Stimulated activated effector memory CD8-positive, alpha-beta T cell treated with anti-CD3 and anti-CD28 coated beads, Interleukin-12 subunit alpha, Interleukin-12 subunit beta, amount 100 ng/mL, for 72 hours (primary cell): ENCODE measurements at regions not wholly inside any gene's neighbourhood (a gene's known extent, or its start where the extent isn't known, plus 50 kb on each side); places are given as distances from the start of the nearest gene placed in this dataset.

Experiments used
- ATAC-seq: fragments of 150-1000 bp; cut with Tn5 transposase; 2 replicates; pipeline ENCODE4 v1.10.0; 2021
- DNase-seq, 2 donors: peaks; one replicate each; pipeline ENCODE4 v3.0.0; 2021 to 2022; ENCODE audit warnings: low spot score in 2 of 2
- H3K27ac Mint-ChIP-seq: one replicate; pipeline ENCODE4 v1.8.0; 2022; ENCODE audit warnings: mild to moderate bottlenecking, mixed read lengths
- H3K36me3 Mint-ChIP-seq: one replicate; pipeline ENCODE4 v1.8.0; 2022; ENCODE audit warnings: mild to moderate bottlenecking, mixed read lengths
- H3K4me1 Mint-ChIP-seq: one replicate; pipeline ENCODE4 v1.8.0; 2022; ENCODE audit warnings: mixed read lengths
- H3K4me3 Mint-ChIP-seq: one replicate; pipeline ENCODE4 v1.8.0; 2022; ENCODE audit warnings: mild to moderate bottlenecking, mixed read lengths
- H3K9me3 Mint-ChIP-seq: one replicate; pipeline ENCODE4 v1.8.0; 2022; ENCODE audit warnings: mixed read lengths

DNA sequence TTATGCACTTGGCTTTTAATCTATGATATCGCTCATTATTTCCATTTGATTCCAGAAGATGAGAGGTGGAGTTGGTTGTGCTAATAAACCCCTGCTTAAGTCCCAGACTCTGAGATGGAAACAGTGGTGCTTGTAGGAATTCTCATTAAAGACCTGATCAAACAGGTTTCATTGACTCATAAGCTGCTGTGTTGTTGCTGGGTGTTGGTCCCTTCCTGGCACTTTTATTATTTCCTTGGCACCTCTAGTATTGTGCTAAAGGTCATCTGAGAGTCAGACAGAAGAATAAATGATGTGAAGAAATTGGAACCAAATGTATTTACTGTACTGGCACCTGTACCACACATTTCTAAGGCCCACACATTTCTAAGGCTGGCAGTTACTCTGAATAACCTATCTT lies 544.7 kb upstream of the NR3C2 start:
- no peaks in the 10 kb centered on the region for H3K9me3 Mint-ChIP-seq
- no peaks in the 10 kb centered on the region for H3K36me3 Mint-ChIP-seq
- H3K4me1 Mint-ChIP-seq: no peaks in the 10 kb centered on the region
- H3K4me3 Mint-ChIP-seq: no peak overlapping the region
- ATAC-seq (no peak), DNase-seq (no peak)
- H3K27ac Mint-ChIP-seq: no peak overlapping the region

DNA sequence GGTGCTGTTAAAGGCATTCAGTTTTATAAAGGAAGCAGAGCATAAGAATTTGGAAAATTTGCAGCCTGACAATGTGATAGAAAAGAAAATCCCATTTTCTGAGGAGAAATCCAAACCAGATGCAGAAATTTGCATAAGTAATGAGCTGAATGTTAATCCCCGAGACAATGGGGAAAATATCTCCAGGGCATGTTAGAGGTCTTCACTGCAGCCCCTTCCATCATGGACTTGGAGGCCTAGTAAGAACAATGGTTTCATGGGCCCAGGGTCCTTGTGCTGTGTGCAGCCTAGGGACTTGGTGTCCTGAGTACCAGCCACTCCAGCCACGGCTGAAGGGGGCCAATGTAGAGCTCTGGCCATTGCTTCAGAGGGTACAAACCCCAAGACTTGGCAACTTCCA lies 542.7 kb upstream of the NR3C2 start:
- no peak for DNase-seq
- no peaks in the 10 kb centered on the region for H3K9me3 Mint-ChIP-seq

DNA sequence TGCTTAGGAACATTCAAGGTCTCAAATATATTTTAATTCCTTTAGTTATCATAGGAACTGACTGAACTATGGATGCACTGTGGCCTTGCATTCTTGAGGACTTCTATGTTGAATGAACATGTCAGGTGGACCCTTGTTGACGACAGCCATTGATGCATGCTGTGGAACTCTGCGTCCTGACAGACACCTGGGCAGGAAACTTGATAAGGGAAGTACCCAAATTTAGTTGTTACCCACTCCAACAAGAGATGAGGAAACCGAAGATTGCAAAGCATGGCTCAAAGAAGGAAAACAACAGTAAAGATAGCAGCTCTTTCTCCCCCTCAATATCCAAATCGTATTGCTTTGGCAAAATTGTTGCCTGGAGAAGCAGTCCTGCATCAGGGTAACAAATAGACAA lies 540.0 kb upstream of the NR3C2 start:
- H3K4me3 Mint-ChIP-seq: no peak overlapping the region

More for the DNA sequence above, 542.7 kb upstream of the NR3C2 start:
- no peaks in the 10 kb centered on the region for H3K36me3 Mint-ChIP-seq
- no peaks in the 10 kb centered on the region for H3K4me1 Mint-ChIP-seq
- no peak overlapping the region for H3K4me3 Mint-ChIP-seq
- H3K27ac Mint-ChIP-seq: no peak overlapping the region
- ATAC-seq: no peak

DNA sequence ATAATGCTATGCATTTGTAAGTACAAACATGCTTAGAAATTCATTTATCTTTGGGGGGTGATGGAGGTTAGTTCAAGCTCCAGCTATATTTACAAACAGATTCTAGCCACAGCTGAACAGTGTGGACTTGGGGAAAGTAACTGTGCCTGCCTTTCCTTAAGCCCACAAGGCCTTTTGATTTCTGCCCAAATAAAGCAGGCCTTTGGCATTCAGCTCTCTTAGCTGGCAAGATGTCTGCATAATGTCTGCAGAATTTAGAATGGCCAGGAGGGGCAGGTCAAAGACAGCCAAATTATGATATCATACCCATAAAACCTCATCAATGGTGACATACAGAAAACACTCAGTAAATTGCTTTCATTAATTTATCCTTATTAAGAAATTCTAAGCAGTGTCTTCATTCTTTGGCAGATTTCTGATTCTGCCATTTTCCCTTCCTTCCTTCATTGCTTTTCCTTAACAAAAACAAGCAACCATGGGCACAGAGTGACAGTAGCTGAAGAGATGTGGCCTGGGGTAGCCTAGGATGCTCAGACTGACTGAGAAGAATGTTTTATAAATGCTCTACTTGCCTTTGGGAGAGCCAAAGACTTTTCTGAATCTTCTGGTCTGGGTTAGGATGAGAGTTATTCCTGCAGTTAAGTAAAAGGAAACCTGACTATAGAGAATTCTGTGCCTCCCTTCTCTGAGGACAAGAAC lies 538.7 kb upstream of the NR3C2 start:
- no peak for DNase-seq
- H3K27ac Mint-ChIP-seq: no peak overlapping the region
- H3K4me1 Mint-ChIP-seq: no peaks in the 10 kb centered on the region
- no peaks in the 10 kb centered on the region for H3K9me3 Mint-ChIP-seq
- no peaks in the 10 kb centered on the region for H3K36me3 Mint-ChIP-seq
- no peak for ATAC-seq
- no peak overlapping the region for H3K4me3 Mint-ChIP-seq

More for the DNA sequence above, 540.0 kb upstream of the NR3C2 start:
- DNase-seq (no peak), ATAC-seq (no peak)
- Mint-ChIP-seq H3K4me1 (no peaks in the 10 kb centered on the region), H3K27ac (no peak overlapping the region), H3K9me3 (no peaks in the 10 kb centered on the region), H3K36me3 (no peaks in the 10 kb centered on the region)

DNA sequence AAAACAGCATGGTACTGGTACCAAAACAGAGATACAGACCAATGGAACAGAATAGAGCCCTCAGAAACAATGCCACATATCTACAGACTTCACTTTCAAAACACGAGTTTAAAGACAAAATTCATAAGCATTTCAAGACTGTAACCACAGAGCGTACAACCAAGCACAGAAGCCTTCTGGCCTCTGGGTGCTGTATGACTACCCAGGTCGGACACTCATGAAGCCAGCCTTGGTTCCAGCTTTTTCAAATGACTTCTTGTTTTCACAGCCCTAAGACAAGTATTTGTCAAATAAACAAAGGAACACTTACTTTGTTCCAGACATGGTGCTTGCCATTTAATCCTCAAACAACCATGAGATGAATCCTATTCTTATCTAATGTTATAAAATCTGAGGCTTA lies 536.1 kb upstream of the NR3C2 start:
- DNase-seq (no peak), ATAC-seq (no peak)
- H3K27ac Mint-ChIP-seq: no peak overlapping the region
- no peak overlapping the region for H3K4me3 Mint-ChIP-seq
- H3K9me3 Mint-ChIP-seq: no peaks in the 10 kb centered on the region
- H3K4me1 Mint-ChIP-seq: no peaks in the 10 kb centered on the region
- H3K36me3 Mint-ChIP-seq: no peaks in the 10 kb centered on the region

DNA sequence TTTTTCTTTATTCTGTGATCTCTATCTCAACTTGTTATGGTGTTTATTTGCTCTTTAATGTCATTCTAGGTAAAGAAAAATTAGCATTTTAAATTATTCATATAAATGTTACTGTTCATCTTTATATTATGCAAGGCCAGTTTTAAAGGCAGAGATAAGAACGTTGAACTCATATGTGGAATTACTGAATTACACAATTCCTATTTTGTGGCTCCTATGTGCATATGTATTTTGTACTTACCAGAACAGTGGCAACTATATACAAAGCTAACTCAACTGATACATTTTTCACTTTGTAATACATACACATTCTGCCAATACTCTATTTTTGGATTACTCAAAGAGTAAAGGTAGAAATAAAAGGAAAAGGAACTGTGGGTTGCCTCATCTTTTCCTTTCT lies 533.2 kb upstream of the NR3C2 start:
- H3K4me3 Mint-ChIP-seq: no peak overlapping the region
- peaks cover 3% of the 10 kb centered on the region for H3K9me3 Mint-ChIP-seq
- no peak overlapping the region for H3K27ac Mint-ChIP-seq
- no peaks in the 10 kb centered on the region for H3K36me3 Mint-ChIP-seq
- no peaks in the 10 kb centered on the region for H3K4me1 Mint-ChIP-seq
- DNase-seq (no peak), ATAC-seq (no peak)

DNA sequence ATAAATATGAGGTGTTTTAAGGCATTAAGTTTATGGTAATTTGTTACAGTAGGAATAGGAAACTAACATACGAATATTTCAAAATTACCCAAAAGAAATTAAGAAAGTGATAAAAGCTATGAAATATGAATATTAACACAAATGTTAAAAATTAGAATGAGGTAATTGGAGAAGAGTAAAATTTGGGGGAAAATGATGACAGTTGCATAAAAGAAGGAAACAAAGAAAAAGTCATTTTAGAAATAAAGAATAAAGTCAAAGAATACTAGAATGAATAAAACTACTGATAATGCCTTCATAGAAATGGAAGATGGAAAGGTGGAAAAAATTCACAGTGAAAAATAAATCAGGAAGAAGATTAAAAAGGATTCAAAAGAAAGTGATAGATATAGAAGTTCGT lies 522.9 kb upstream of the NR3C2 start:
- DNase-seq (no peak), ATAC-seq (no peak)
- Mint-ChIP-seq H3K27ac (no peak overlapping the region), H3K9me3 (peaks cover 6% of the 10 kb centered on the region), H3K36me3 (no peaks in the 10 kb centered on the region), H3K4me3 (no peak overlapping the region), H3K4me1 (no peaks in the 10 kb centered on the region)

DNA sequence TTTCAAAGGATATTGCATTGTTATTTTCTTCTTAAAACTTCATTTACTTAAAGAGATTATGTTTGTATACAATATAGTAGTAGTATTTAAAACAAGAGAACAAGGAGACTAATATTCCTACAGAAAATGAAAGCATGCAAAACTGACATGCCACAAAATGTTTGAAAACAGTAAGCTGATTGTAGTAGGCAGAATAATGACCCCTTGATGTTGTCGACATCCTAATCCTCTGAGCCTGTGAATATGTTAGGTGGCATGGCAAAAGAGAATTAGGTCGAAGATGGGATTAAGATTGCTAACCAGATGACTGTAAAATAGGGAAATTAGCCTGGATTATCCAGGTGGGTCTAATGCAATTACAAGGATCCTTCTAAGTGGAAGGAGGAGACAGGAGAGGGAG lies 522.2 kb upstream of the NR3C2 start:
- ATAC-seq: no peak
- DNase-seq: no peak
- Mint-ChIP-seq H3K27ac (no peak overlapping the region), H3K4me3 (no peak overlapping the region), H3K36me3 (no peaks in the 10 kb centered on the region), H3K4me1 (no peaks in the 10 kb centered on the region), H3K9me3 (peaks cover 6% of the 10 kb centered on the region)

DNA sequence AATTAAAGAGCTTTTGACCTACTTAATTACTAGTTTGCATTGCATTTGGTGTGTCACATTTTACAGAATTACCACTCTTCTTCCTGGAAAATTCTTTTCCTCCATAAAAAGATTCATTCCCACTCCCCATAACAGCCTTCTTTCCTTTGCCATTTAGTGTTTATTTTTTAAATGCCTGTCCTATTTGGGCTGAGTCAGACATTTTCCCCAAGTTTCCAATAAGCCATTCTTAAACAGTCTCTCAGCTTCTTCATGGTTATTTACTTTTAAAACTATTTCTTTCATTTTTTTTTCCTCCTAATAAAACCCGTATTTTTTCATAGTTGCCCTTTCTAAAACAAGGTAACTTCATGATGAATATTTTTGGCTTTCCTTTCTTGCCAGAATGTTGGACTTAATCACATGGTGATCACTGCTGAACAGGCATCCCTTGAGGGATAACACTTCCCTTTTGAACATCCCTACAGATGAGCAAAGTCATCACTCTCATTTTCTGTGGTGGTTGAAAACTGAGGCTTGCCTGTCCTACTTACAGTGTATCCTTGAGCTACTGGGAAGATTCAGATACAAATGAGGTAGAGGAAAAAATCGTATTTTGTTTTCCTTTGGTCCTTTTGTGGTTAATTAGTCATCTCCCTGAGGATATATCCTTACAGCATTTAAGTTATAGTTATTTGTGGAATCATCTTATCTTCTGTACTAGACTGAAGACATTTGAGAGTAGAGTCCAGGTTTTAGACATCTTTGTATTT lies 520.5 kb upstream of the NR3C2 start:
- DNase-seq: no peak
- H3K27ac Mint-ChIP-seq: no peak overlapping the region
- no peak for ATAC-seq
- H3K4me3 Mint-ChIP-seq: no peak overlapping the region
- H3K4me1 Mint-ChIP-seq: no peaks in the 10 kb centered on the region
- no peaks in the 10 kb centered on the region for H3K36me3 Mint-ChIP-seq
- peaks cover 6% of the 10 kb centered on the region for H3K9me3 Mint-ChIP-seq

DNA sequence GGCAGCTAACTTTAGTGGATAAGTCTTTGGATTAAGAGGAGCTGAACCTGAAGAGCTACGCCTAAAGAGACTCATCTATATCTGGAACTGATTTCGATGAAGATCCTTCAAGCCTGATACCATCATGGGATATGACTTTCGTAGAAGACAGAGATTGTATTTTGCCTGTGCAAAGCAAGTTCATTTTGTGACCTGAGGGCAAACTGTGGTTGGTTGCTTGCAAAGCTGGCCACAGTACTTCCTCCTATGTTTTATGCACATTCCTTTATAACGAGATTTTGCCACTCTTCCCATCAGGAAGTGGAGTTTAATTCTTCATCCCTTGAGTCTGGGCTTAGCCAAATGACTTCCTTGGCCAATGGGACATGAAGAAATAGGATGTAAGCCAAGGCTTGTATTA lies 519.3 kb upstream of the NR3C2 start:
- Mint-ChIP-seq H3K4me1 (no peaks in the 10 kb centered on the region), H3K9me3 (peaks cover 6% of the 10 kb centered on the region), H3K27ac (no peak overlapping the region), H3K4me3 (no peak overlapping the region), H3K36me3 (no peaks in the 10 kb centered on the region)
- no peak for ATAC-seq
- no peak for DNase-seq

DNA sequence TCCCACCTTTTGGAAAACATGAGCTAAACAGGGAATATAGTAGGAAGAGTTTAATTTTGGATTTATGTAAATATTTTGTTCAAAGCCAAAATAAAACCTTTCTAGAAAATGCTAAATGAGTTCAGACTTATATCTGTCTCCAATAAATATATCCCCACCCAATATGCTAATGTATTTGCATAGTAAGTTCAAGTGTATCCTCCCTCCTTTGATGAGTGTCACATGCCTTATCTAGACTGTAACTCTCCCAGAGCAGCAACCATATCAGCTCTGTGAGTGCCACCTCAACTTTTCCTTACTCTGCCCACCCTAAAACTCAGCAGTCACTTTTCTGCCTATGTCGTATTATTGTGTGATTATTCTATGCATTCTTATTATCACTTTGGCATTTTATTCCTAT lies 516.1 kb upstream of the NR3C2 start:
- H3K4me3 Mint-ChIP-seq: no peak overlapping the region
- no peak overlapping the region for H3K27ac Mint-ChIP-seq
- DNase-seq (no peak), ATAC-seq (no peak)
- peaks cover 4% of the 10 kb centered on the region for H3K9me3 Mint-ChIP-seq
- H3K4me1 Mint-ChIP-seq: no peaks in the 10 kb centered on the region
- no peaks in the 10 kb centered on the region for H3K36me3 Mint-ChIP-seq

DNA sequence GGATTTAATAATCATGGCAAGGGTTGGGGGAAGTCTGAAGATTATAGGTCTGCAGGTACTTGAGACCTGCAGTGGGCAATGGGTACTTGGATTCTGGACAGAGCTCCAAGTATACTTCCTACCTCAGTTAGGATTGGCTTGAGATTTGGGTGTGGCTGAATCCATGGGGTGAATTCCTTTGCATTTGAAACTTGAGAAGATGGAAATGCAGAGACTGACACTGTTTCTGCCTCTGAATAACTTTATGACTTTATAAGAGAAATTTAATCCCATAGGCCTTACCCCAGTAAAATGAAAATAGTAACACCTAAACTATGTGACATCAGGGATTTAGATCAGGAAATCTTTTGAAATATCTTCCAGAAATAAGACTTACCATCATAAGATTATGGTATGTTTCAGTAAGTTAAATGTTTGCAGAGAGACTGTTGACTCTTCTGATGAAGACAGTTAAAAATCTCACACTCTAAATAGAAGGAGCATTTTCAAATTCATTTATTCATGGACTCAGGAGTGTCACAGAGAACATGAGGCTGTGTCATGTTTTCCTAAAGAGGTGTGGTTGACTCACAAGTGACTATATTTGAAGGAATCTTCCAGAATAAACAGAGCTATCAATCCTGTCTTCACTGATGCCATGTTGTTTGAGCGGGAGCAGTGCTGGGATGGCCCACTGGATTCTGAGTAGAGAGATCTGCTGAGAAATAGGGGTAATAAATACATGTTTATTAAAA lies 513.5 kb upstream of the NR3C2 start:
- DNase-seq: no peak
- no peaks in the 10 kb centered on the region for H3K4me1 Mint-ChIP-seq

DNA sequence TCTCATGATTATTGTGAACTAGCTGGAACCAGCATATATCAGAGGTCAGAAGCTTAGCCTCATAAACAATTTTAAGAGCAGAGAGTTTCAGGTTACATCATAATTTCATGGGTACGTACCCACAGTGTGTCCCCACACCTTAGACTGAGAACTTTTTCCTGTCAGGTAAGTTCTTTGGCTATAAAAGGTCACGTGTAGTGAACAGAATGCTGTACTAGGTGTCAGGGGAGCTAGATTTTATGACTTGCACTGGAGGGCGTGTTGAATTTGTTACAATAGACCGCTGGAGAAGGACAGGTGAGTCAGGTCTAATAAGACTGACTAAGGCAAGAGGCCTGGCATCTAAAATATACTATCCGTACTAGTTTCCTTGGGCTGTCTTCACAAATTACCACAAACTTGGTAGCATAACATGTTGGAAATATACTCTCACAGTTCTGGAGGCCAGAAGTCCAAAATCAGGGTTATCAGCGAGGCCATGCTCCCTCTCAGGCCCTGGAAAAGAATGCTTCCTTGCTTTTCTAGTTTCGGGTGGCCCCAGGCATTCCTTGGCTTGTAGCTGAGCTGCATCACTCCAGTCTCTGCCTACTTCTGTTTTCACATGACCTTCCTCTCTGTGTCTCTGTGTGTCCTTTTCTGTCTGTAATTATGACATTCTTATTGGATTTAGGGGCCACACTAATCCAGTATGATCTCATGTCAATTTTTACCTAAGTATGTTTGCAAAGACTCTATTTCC lies 512.0 kb upstream of the NR3C2 start:
- no peaks in the 10 kb centered on the region for H3K4me1 Mint-ChIP-seq
- DNase-seq (no peak), ATAC-seq (no peak)
- H3K9me3 Mint-ChIP-seq: peaks cover 3% of the 10 kb centered on the region
- no peaks in the 10 kb centered on the region for H3K36me3 Mint-ChIP-seq
- H3K4me3 Mint-ChIP-seq: no peak overlapping the region
- H3K27ac Mint-ChIP-seq: no peak overlapping the region

More for the DNA sequence above, 513.5 kb upstream of the NR3C2 start:
- no peaks in the 10 kb centered on the region for H3K36me3 Mint-ChIP-seq
- no peak for ATAC-seq
- no peak overlapping the region for H3K27ac Mint-ChIP-seq
- no peak overlapping the region for H3K4me3 Mint-ChIP-seq
- H3K9me3 Mint-ChIP-seq: peaks cover 3% of the 10 kb centered on the region

DNA sequence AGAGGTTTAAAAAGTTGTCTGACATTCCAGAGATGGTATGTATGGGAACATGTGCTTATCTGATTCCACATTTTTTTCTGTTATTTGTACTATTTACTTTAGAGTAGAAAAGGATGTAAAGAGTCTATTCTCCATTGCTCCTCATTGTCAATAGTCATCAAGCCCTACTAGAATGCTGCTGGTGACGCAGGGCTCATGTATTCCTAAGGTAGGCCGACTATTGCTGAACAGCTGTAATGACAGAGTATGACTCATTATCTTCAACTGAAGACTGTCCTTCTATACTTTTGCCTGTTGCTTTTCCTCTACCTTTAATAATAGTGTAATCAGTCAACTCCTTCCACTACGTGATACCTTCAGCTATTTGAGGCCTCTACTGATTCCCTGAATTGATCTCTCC lies 509.1 kb upstream of the NR3C2 start:
- Mint-ChIP-seq H3K36me3 (no peaks in the 10 kb centered on the region), H3K4me1 (no peaks in the 10 kb centered on the region), H3K4me3 (no peak overlapping the region), H3K9me3 (peaks cover 3% of the 10 kb centered on the region), H3K27ac (no peak overlapping the region)
- DNase-seq (no peak), ATAC-seq (no peak)

DNA sequence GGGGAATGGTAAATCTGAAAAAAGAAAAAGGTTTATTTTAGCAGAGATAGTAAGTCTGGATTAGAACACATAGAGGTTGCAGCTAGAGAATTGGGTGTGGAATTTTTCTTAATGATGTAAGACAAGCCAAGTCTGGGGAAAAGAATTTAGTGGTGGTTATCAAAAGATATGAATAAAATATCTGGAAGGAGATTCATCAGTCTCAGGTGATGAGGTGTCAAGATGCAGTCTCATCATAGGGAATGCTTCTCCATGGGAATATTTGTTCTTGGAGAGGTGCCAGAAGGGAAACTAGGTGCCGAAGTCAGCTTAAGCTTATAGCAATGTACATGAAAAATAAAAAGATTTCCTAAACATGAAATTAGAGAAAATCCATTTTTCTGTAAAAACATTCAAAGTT lies 504.1 kb upstream of the NR3C2 start:
- Mint-ChIP-seq H3K9me3 (peaks cover 3% of the 10 kb centered on the region), H3K27ac (no peak overlapping the region), H3K4me3 (no peak overlapping the region), H3K4me1 (no peaks in the 10 kb centered on the region), H3K36me3 (no peaks in the 10 kb centered on the region)
- DNase-seq (no peak), ATAC-seq (no peak)
